HCT116 (cell line): ENCODE measurements at regions not wholly inside any gene's neighbourhood (a gene's known extent, or its start where the extent isn't known, plus 50 kb on each side); places are given as distances from the start of the nearest gene placed in this dataset.

Experiments
- ATAC-seq: fragments of 200-7000 bp; cut with Tn5 transposase; 2 replicates; pipeline ENCODE4 v1.9.1; 2020; ENCODE audit warnings: mild to moderate bottlenecking, moderate library complexity
- BruUV-seq: library from RNA; stranded (reverse); fragments of 400-500 nt; replicated peaks from 2 replicates; lab custom pipeline; 2021; lab: Mats Ljungman, UMichigan
- CTCF ChIA-PET: fragments of 300-600 bp; sonication (Branson Sonifier 250); formaldehyde crosslinking; loops from one replicate; lab custom pipeline; 2021; ENCODE audit warnings: antibody characterized with exemption; lab: Charles Lee
- POLR2A ChIA-PET: fragments of 300-600, 350-600 bp; sonication (Branson Sonifier 250); formaldehyde crosslinking; loops from one replicate; lab custom pipeline; 2021; ENCODE audit warnings: antibody characterized with exemption; lab: Charles Lee
- RAD21 ChIA-PET, 2 experiments: fragments of 300-600 bp; sonication (Branson Sonifier 250); formaldehyde crosslinking; loops; one replicate each; lab custom pipeline; 2023; ENCODE audit warnings: low total read pairs in 2 of 2; ENCODE audit not compliant: uncharacterized antibody in 2 of 2, unreplicated experiment in 2 of 2, low non-redundant PET in 1 of 2; lab: Charles Lee
- DNase-seq: peaks from one replicate; pipeline ENCODE4 v3.0.0-alpha.2; 2010; ENCODE audit warnings: low read depth, low spot score
- H2AFZ ChIP-seq: fragments of 200-600 bp; shearing (Covaris generic), sonication (generic); 2 replicates; pipeline ENCODE4 v1.6.1; 2017; ENCODE audit warnings: low read depth, mixed run types, mixed read lengths, antibody characterized with exemption, low read length; ENCODE audit not compliant: poor library complexity, severe bottlenecking
- H3K27ac ChIP-seq: 2 replicates; pipeline ENCODE4 v1.5.1; 2012; ENCODE audit warnings: low read depth, low read length
- H3K27me3 ChIP-seq: fragments of 200-600 bp; sonication (generic); 2 replicates; pipeline ENCODE4 v1.6.1; 2016; ENCODE audit warnings: mixed run types, low read length, mixed read lengths; ENCODE audit not compliant: insufficient read depth
- H3K36me3 ChIP-seq, 2 experiments: fragments of 200-500 bp in 1 of 2; fragments of 200-600 bp in 1 of 2; sonication (Bioruptor generic) in 1 of 2; sonication (generic) in 1 of 2; 2 replicates each; pipeline versions ENCODE4 v1.5.1 to v1.6.1; 2014 to 2016; ENCODE audit warnings: low read length in 2 of 2, inconsistent platforms in 1 of 2, mixed read lengths in 1 of 2, mixed run types in 1 of 2; ENCODE audit not compliant: insufficient read depth in 2 of 2, control insufficient read depth in 1 of 2
- H3K4me1 ChIP-seq, 2 experiments: fragments of 200-600 bp in 1 of 2; sonication (generic) in 1 of 2; 2 replicates each; pipeline versions ENCODE4 v1.5.1 to v1.6.1; 2012 to 2017; ENCODE audit warnings: low read length in 2 of 2, inconsistent platforms in 1 of 2, mild to moderate bottlenecking in 1 of 2, mixed read lengths in 1 of 2, mixed run types in 1 of 2, moderate library complexity in 1 of 2; ENCODE audit not compliant: insufficient read depth in 2 of 2, control insufficient read depth in 1 of 2
- H3K4me2 ChIP-seq: fragments of 200-600 bp; sonication (generic); 2 replicates; pipeline ENCODE4 v1.6.1; 2017; ENCODE audit warnings: mixed run types, low read length, mixed read lengths
- H3K4me3 ChIP-seq, 2 experiments: fragments of 200-600 bp in 1 of 2; sonication (generic) in 1 of 2; replicated peaks in 1 of 2; 2 replicates each; pipeline ENCODE4 v1.5.1; 2011 to 2016; ENCODE audit warnings: low read length in 2 of 2, control low read depth in 1 of 2, low read depth in 1 of 2, mild to moderate bottlenecking in 1 of 2, mixed read lengths in 1 of 2, mixed run types in 1 of 2
- H3K79me2 ChIP-seq: fragments of 200-600 bp; sonication (generic); 2 replicates; pipeline ENCODE4 v1.6.1; 2017; ENCODE audit warnings: mild to moderate bottlenecking, mixed run types, low read length, moderate library complexity, mixed read lengths; ENCODE audit not compliant: insufficient read depth
- H3K9ac ChIP-seq: fragments of 200-600 bp; sonication (generic); 2 replicates; pipeline ENCODE4 v1.6.1; 2016; ENCODE audit warnings: low read length, mixed read lengths
- H3K9me2 ChIP-seq: fragments of 200-600 bp; sonication (generic), shearing (Covaris generic); 2 replicates; pipeline ENCODE4 v1.6.1; 2017; ENCODE audit warnings: mixed run types, mild to moderate bottlenecking, moderate library complexity; ENCODE audit not compliant: insufficient read depth
- H3K9me3 ChIP-seq, 2 experiments: fragments of 200-500 bp in 1 of 2; fragments of 200-600 bp in 1 of 2; sonication (Bioruptor generic) in 1 of 2; sonication (generic) in 1 of 2; 2 replicates each; pipeline ENCODE4 v1.6.1; 2014 to 2017; ENCODE audit warnings: low read length in 2 of 2, mixed read lengths in 2 of 2, inconsistent platforms in 1 of 2, low read depth in 1 of 2, mild to moderate bottlenecking in 1 of 2, mixed run types in 1 of 2, moderate library complexity in 1 of 2; ENCODE audit not compliant: control insufficient read depth in 1 of 2, insufficient read depth in 1 of 2
- H4K20me1 ChIP-seq: fragments of 200-600 bp; sonication (generic), shearing (Covaris generic); 2 replicates; pipeline ENCODE4 v1.6.1; 2017; ENCODE audit warnings: mixed run types, mild to moderate bottlenecking, moderate library complexity; ENCODE audit not compliant: insufficient read depth
- CBX3 ChIP-seq: IDR thresholded peaks from 2 replicates; pipeline ENCODE4 v1.6.1; 2012; ENCODE audit warnings: low read depth
- ELF1 ChIP-seq: IDR thresholded peaks from 2 replicates; pipeline ENCODE4 v1.6.1; 2012; ENCODE audit warnings: low read depth, borderline replicate concordance
- EZH2 ChIP-seq: fragments of 200-600 bp; sonication (generic); IDR thresholded peaks from 2 replicates; pipeline ENCODE4 v1.6.1; 2017; ENCODE audit warnings: antibody characterized with exemption, mixed run types
- EZH2phosphoT487 ChIP-seq: fragments of 200-600 bp; IDR thresholded peaks from 2 replicates; pipeline ENCODE4 v1.6.1; 2018; ENCODE audit warnings: antibody characterized with exemption, borderline replicate concordance
- FOSL1 ChIP-seq: IDR thresholded peaks from 2 replicates; pipeline ENCODE4 v1.6.1; 2012; ENCODE audit warnings: low read depth
- MAX ChIP-seq: IDR thresholded peaks from 2 replicates; pipeline ENCODE4 v1.6.1; 2012
- POLR2A ChIP-seq: IDR thresholded peaks from 2 replicates; pipeline ENCODE4 v1.7.0; 2011; ENCODE audit warnings: borderline replicate concordance; ENCODE audit not compliant: insufficient read depth, insufficient read length; ENCODE audit errors: extremely low read depth
- POLR2AphosphoS5 ChIP-seq: IDR thresholded peaks from 2 replicates; pipeline ENCODE4 v1.6.1; 2011; ENCODE audit warnings: mild to moderate bottlenecking, low read depth, low read length, moderate library complexity
- RAD21 ChIP-seq: IDR thresholded peaks from 2 replicates; pipeline ENCODE4 v1.6.1; 2012; ENCODE audit warnings: low read depth, mild to moderate bottlenecking
- SIN3A ChIP-seq: IDR thresholded peaks from 2 replicates; pipeline ENCODE4 v1.6.1; 2012; ENCODE audit warnings: low read depth
- SP1 ChIP-seq: IDR thresholded peaks from 2 replicates; pipeline ENCODE4 v1.6.1; 2012; ENCODE audit warnings: low read depth
- SRF ChIP-seq: IDR thresholded peaks from 2 replicates; pipeline ENCODE4 v1.6.1; 2012; ENCODE audit warnings: low read depth
- TCF7L2 ChIP-seq: IDR thresholded peaks from 2 replicates; pipeline ENCODE4 v1.7.0; 2011; ENCODE audit warnings: borderline replicate concordance, inconsistent platforms; ENCODE audit not compliant: insufficient read depth, insufficient read length; ENCODE audit errors: extremely low read depth
- ZBTB33 ChIP-seq: IDR thresholded peaks from 2 replicates; pipeline ENCODE4 v1.6.1; 2011; ENCODE audit warnings: mild to moderate bottlenecking, low read length, moderate library complexity; ENCODE audit not compliant: insufficient replicate concordance; ENCODE audit errors: extremely low read depth
- ZFX ChIP-seq: fragments of 450-650 bp; IDR thresholded peaks from 2 replicates; pipeline ENCODE4 v1.6.1; 2017
- ZNF274 ChIP-seq: fragments of 200-500 bp; sonication (Bioruptor generic); IDR thresholded peaks from 2 replicates; pipeline ENCODE4 v1.6.1; 2014; ENCODE audit warnings: mild to moderate bottlenecking, low read depth, low read length, inconsistent platforms
- intact Hi-C: fragments of 100-400 bp; cut with micrococcal nuclease; formaldehyde crosslinking; loops from 2 replicates; pipeline ENCODE4 v1.10.0; 2022
- TF ChIP-seq, protein P1 (sequence below), 3 experiments: fragments of 200-600 bp in 1 of 3; sonication (generic) in 1 of 3; IDR thresholded peaks in 2 of 3; conservative IDR thresholded peaks in 1 of 3; 2 replicates each; pipeline ENCODE4 v1.5.1; 2012 to 2017; ENCODE audit warnings: low read depth in 2 of 3, low read length in 2 of 3, antibody characterized with exemption in 1 of 3, borderline replicate concordance in 1 of 3, control low read depth in 1 of 3, mild to moderate bottlenecking in 1 of 3, mixed read lengths in 1 of 3, mixed run types in 1 of 3, moderate library complexity in 1 of 3; ENCODE audit not compliant: insufficient read depth in 1 of 3
- TF ChIP-seq, protein P2 (sequence below): IDR thresholded peaks from 2 replicates; pipeline ENCODE4 v1.6.1; 2012; ENCODE audit warnings: low read depth

DNA sequence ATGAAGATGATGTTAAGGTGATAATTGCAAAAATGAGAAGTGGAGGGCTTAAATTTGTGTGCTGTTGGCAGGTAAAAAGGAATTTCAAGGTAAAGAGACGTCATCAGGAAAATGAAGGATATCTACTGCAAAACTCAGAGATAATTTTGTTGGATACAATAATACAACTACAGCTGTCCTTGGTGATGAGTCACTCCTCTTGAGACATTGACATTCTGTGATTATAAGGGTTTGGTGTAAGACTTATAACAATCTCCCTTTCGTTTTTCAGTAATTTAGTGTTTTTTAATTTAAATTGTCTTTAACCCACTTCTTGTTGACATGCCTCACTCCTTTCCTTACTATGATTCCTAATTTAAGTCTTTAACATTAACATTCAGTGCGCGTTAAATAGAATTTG lies 1074.1 kb upstream of the SLIT2 start:
- no TSS peak for BruUV-seq
- Histone ChIP-seq H3K4me1 (no peaks in the 10 kb centered on the region), H3K27me3 (no peaks in the 10 kb centered on the region), H3K79me2 (no peaks in the 10 kb centered on the region), H3K9me3 (no peaks in the 10 kb centered on the region), H3K36me3 (no peaks in the 10 kb centered on the region), H3K9me2 (no peaks in the 10 kb centered on the region), H3K4me2 (no peak overlapping the region), H4K20me1 (no peaks in the 10 kb centered on the region), H3K9ac (no peak overlapping the region), H3K4me3 (no peak overlapping the region), H2AFZ (no peak overlapping the region), H3K27ac (no peak overlapping the region)
- no peak for TF ChIP-seq ZFX
- no peak for TF ChIP-seq ZBTB33
- TF ChIP-seq, protein P1, sequence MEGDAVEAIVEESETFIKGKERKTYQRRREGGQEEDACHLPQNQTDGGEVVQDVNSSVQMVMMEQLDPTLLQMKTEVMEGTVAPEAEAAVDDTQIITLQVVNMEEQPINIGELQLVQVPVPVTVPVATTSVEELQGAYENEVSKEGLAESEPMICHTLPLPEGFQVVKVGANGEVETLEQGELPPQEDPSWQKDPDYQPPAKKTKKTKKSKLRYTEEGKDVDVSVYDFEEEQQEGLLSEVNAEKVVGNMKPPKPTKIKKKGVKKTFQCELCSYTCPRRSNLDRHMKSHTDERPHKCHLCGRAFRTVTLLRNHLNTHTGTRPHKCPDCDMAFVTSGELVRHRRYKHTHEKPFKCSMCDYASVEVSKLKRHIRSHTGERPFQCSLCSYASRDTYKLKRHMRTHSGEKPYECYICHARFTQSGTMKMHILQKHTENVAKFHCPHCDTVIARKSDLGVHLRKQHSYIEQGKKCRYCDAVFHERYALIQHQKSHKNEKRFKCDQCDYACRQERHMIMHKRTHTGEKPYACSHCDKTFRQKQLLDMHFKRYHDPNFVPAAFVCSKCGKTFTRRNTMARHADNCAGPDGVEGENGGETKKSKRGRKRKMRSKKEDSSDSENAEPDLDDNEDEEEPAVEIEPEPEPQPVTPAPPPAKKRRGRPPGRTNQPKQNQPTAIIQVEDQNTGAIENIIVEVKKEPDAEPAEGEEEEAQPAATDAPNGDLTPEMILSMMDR (IDR thresholded peaks at IDR 0.05 in 2 of 3, conservative IDR thresholded peaks at IDR 0.05 in 1 of 3; ENCODE audit: borderline replicate concordance in 1 of 3, insufficient read depth in 1 of 3, low read depth in 2 of 3, low read length in 2 of 3) = no peak
- no peak for TF ChIP-seq TCF7L2
- no peak for TF ChIP-seq RAD21
- TF ChIP-seq, protein P2, sequence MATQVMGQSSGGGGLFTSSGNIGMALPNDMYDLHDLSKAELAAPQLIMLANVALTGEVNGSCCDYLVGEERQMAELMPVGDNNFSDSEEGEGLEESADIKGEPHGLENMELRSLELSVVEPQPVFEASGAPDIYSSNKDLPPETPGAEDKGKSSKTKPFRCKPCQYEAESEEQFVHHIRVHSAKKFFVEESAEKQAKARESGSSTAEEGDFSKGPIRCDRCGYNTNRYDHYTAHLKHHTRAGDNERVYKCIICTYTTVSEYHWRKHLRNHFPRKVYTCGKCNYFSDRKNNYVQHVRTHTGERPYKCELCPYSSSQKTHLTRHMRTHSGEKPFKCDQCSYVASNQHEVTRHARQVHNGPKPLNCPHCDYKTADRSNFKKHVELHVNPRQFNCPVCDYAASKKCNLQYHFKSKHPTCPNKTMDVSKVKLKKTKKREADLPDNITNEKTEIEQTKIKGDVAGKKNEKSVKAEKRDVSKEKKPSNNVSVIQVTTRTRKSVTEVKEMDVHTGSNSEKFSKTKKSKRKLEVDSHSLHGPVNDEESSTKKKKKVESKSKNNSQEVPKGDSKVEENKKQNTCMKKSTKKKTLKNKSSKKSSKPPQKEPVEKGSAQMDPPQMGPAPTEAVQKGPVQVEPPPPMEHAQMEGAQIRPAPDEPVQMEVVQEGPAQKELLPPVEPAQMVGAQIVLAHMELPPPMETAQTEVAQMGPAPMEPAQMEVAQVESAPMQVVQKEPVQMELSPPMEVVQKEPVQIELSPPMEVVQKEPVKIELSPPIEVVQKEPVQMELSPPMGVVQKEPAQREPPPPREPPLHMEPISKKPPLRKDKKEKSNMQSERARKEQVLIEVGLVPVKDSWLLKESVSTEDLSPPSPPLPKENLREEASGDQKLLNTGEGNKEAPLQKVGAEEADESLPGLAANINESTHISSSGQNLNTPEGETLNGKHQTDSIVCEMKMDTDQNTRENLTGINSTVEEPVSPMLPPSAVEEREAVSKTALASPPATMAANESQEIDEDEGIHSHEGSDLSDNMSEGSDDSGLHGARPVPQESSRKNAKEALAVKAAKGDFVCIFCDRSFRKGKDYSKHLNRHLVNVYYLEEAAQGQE = no peak
- no peak for TF ChIP-seq EZH2phosphoT487
- no peak for TF ChIP-seq POLR2AphosphoS5
- TF ChIP-seq ELF1 = no peak
- no peak for TF ChIP-seq CBX3
- TF ChIP-seq MAX = no peak
- no peak for TF ChIP-seq EZH2
- no peak for TF ChIP-seq ZNF274
- TF ChIP-seq SIN3A = no peak
- TF ChIP-seq SP1 = no peak
- no peak for TF ChIP-seq FOSL1
- no peak for TF ChIP-seq POLR2A
- no peak for TF ChIP-seq SRF
- ChIA-PET RAD21 (no interaction called here), POLR2A (no interaction called here), CTCF (no interaction called here)
- intact Hi-C loops = no loop called here
- no peak for ATAC-seq
- no peak for DNase-seq
